NT2/D1 (cell line): ENCODE measurements at regions not wholly inside any gene's neighbourhood (a gene's known extent, or its start where the extent isn't known, plus 50 kb on each side); places are given as distances from the start of the nearest gene placed in this dataset.

Experiments
- DNase-seq: peaks from one replicate; pipeline ENCODE4 v3.0.0-alpha.2; 2011; ENCODE audit warnings: low read depth, low spot score
- H3K27me3 ChIP-seq: 2 replicates; pipeline ENCODE4 v1.6.0; 2011; ENCODE audit warnings: mild to moderate bottlenecking; ENCODE audit not compliant: insufficient read length, insufficient read depth
- H3K36me3 ChIP-seq: 2 replicates; pipeline ENCODE4 v1.6.1; 2011; ENCODE audit warnings: mild to moderate bottlenecking, low read length, mixed read lengths; ENCODE audit not compliant: insufficient read depth, insufficient read length
- H3K4me1 ChIP-seq: 2 replicates; pipeline ENCODE4 v1.5.1; 2011; ENCODE audit not compliant: insufficient read depth, insufficient read length
- H3K4me3 ChIP-seq: 2 replicates; pipeline ENCODE4 v1.5.1; 2011; ENCODE audit warnings: low read depth; ENCODE audit not compliant: insufficient read length
- H3K9ac ChIP-seq: 2 replicates; pipeline ENCODE4 v1.6.0; 2011; ENCODE audit warnings: low read depth; ENCODE audit not compliant: insufficient read length
- H3K9me3 ChIP-seq: 2 replicates; pipeline ENCODE4 v1.5.1; 2011; ENCODE audit warnings: mild to moderate bottlenecking, low read length; ENCODE audit not compliant: insufficient read depth
- SUZ12 ChIP-seq: IDR thresholded peaks from 2 replicates; pipeline ENCODE4 v1.6.1; 2011; ENCODE audit not compliant: insufficient read length, insufficient read depth; ENCODE audit errors: extremely low read depth
- YY1 ChIP-seq: IDR thresholded peaks from 2 replicates; pipeline ENCODE4 v1.6.1; 2011; ENCODE audit not compliant: insufficient read length, insufficient read depth
- ZNF274 ChIP-seq: IDR thresholded peaks from 2 replicates; pipeline ENCODE4 v1.6.1; 2011; ENCODE audit warnings: mild to moderate bottlenecking, low read depth, low read length

GRCh38 chr6:21995318-21995717 lies 301.5 kb downstream of the PRL start:
- TF ChIP-seq YY1: no peak
- TF ChIP-seq SUZ12: no peak
- TF ChIP-seq ZNF274: no peak
- H3K9ac ChIP-seq: no peak overlapping the region
- no peaks in the 10 kb centered on the region for H3K9me3 ChIP-seq
- no peaks in the 10 kb centered on the region for H3K36me3 ChIP-seq
- DNase-seq: no peak
- H3K4me1 ChIP-seq: no peaks in the 10 kb centered on the region
- no peaks in the 10 kb centered on the region for H3K27me3 ChIP-seq
- H3K4me3 ChIP-seq: no peak overlapping the region

DNA sequence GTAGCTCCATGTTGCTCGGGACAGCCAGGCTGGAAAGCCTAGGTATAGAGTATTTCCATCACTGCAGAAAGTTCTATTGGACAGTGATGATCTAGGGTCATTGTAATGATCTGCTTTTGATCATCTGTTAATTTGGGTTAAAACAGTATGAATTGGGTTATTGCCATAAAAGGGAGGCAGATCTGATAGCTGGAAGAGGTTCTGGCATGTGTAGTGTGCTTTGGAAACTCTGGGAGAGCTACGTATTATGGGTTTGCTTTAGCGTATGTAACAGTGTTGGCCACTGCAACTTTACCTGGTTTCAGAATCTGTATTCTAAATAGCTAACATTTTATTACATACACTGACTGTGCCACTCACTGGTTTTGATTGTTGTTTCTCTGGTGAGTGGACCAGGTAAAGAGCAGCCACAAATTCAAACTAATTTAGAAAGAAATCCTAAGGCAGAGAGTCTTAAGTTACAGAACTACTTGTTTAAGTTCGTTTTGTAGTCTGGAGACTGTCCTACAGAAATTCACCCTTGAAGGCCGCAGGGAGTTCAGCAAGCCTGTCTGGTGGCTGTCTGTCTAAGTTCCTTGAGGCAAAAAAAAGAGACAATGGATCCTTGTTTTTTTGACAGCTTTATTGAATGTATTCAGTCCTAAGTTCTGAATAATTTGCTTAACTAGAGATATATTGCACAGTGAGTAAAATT lies 300.3 kb downstream of the PRL start:
- no peak overlapping the region for H3K9ac ChIP-seq
- DNase-seq: no peak
- H3K4me1 ChIP-seq: no peaks in the 10 kb centered on the region
- no peak overlapping the region for H3K4me3 ChIP-seq
- H3K27me3 ChIP-seq: no peaks in the 10 kb centered on the region
- TF ChIP-seq ZNF274: no peak
- no peak for TF ChIP-seq SUZ12
- no peak for TF ChIP-seq YY1
- H3K9me3 ChIP-seq: no peaks in the 10 kb centered on the region
- no peaks in the 10 kb centered on the region for H3K36me3 ChIP-seq

DNA sequence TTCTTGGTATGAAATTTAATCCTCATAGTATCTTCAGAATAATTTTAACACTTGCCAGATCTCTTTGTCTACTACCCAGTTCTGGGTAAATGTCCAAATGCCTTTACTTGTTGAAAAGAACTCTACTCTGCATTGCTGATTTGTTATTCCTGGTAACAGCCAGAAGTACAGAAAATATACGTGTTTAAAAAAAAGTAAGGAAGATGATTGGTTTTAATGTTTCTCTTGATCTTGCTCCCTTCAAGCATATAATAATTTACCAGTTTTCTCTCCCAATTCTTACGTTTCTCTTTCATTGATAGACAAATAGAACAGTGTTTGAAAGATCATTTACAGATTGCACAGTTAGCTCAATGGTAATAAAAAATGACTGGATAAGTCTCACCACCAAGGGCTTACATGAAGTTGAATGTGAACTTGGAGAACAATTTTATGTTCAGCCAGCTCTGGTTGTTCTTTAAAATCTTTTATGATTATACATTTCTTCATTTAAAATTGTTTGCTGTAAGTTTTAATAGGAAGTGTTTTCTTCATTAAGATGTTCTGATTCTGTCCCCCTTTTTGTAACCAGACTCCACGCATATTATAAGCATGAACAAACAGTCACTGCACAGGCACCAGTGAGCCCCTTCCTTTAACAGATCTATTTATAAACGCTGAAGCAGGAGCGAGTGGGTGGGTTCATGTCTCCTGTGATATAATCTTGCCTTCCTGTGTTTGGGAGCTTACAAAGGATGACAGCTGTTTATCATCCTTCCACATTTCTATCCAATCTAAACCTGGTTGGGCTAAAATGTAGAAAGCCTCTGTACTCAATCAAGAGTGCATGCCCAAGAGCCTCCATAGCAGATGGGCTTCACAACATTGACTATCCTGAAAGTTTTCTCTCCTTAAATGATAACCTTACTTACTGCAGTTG lies 299.5 kb downstream of the PRL start:
- no peak overlapping the region for H3K4me3 ChIP-seq
- TF ChIP-seq YY1 (no peak), ZNF274 (no peak), SUZ12 (no peak)
- DNase-seq: no peak
- H3K9ac ChIP-seq: no peak overlapping the region
- H3K9me3 ChIP-seq: no peaks in the 10 kb centered on the region
- no peaks in the 10 kb centered on the region for H3K27me3 ChIP-seq
- H3K36me3 ChIP-seq: no peaks in the 10 kb centered on the region
- no peaks in the 10 kb centered on the region for H3K4me1 ChIP-seq

- DNase-seq: no peak
- Histone ChIP-seq H3K9me3 (no peaks in the 10 kb centered on the region), H3K27me3 (no peaks in the 10 kb centered on the region), H3K36me3 (no peaks in the 10 kb centered on the region), H3K4me3 (no peak overlapping the region), H3K4me1 (no peaks in the 10 kb centered on the region), H3K9ac (no peak overlapping the region)
- TF ChIP-seq YY1: no peak
- no peak for TF ChIP-seq SUZ12
- no peak for TF ChIP-seq ZNF274
These were observed 298.3 kb downstream of the PRL start for GRCh38 chr6:21998582-21998981.

- H3K4me1 ChIP-seq: no peaks in the 10 kb centered on the region
- H3K4me3 ChIP-seq: no peak overlapping the region
- no peaks in the 10 kb centered on the region for H3K9me3 ChIP-seq
- no peak for TF ChIP-seq YY1
- TF ChIP-seq ZNF274: no peak
- TF ChIP-seq SUZ12: no peak
- H3K9ac ChIP-seq: no peak overlapping the region
- no peaks in the 10 kb centered on the region for H3K36me3 ChIP-seq
- H3K27me3 ChIP-seq: no peaks in the 10 kb centered on the region
- DNase-seq: no peak
These were observed 297.8 kb downstream of the PRL start for GRCh38 chr6:21999012-21999528.

DNA sequence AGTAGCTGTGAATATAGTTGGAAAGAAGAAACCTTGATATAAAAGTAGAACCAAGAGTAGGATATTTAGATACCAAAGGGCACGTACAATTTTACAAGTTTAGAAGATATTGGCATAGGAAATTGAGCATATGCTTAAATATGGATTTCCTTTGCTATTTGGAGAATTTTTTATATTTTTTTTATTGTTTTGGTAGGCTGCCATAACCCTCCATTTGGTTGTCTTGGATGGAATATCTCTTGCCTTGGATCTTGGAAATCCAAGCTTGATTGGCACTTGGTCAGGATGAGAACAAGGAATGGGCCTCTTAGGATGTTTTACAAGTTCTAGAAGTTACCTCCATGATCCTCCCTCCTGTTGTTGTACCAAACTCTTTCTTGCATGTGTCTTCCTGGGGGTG lies 297.1 kb downstream of the PRL start:
- H3K36me3 ChIP-seq: no peaks in the 10 kb centered on the region
- H3K9me3 ChIP-seq: no peaks in the 10 kb centered on the region
- no peaks in the 10 kb centered on the region for H3K27me3 ChIP-seq
- no peaks in the 10 kb centered on the region for H3K4me1 ChIP-seq
- H3K4me3 ChIP-seq: no peak overlapping the region
- DNase-seq: no peak
- no peak overlapping the region for H3K9ac ChIP-seq
- no peak for TF ChIP-seq ZNF274
- TF ChIP-seq YY1: no peak
- no peak for TF ChIP-seq SUZ12
